ENCODE measurements at regions not wholly inside any gene's neighbourhood (a gene's known extent, or its start where the extent isn't known, plus 50 kb on each side); places are given as distances from the start of the nearest gene placed in this dataset.
A peak's percentile ranks its signal among the peaks of the same experiment; 100 is the strongest.
"Not testable (repeated sequence)": the region's sequence is repeated elsewhere in the genome, so short reads cannot be mapped to it uniquely, and the experiment has no call there.

DNA sequence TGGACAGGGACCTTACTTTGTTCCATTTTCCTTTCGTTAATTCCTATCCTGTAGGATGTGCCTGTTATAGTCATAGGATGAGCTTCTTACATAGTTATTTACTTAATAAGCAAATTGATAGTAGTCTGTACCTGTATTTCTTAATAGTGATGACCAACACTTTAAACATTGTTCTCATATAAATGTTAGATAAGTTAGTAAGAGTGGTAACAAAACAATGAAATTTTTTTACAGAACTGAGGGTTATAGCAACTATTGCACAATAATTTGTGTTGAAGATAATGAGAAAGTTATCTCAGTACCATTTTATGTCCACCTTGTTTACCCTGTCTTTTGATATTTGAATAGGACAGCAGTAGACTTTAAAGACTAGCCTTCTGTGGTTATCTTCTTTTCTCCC lies 162.9 kb upstream of the ELL2 start:
- no peak for DNase-seq

DNA sequence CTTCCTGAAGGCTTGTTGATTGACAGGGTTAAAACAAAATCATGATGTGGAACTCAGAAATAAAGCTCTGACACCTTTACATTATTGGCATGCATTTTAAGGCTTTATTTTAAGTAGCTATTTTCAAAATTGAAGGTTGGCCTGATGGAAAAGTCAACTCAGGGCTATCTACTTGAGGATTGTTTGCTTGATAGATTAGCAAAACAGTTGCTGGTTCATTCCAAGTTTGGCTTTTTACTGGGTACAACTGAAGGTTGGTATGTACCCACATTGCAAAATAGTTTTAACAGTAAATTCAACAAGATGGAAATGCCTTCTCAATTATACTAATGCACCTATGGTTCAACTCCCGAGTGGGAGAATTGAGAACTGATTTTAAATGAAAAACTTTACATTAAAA lies 161.8 kb upstream of the ELL2 start:
- DNase-seq: no peak

DNA sequence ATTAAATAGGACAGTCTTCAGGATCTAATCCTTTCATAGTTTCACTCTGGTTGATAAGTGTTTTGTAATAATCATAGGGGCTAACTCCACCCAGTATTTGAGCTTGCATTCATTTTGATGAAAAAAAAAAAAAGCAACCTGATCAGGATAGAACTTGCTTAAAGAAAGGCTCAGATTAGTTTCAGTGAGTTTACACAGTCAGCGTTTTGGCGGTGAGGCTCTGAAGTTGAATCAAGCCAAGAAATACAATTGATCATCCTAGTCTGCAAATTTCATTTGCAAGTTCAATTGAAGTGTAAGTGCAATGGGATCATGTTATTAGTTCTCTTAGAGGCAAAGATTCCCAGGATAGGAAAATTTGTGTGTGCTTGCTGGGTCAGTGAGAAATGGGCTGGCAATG lies 159.7 kb upstream of the ELL2 start:
- no peak for DNase-seq

DNA sequence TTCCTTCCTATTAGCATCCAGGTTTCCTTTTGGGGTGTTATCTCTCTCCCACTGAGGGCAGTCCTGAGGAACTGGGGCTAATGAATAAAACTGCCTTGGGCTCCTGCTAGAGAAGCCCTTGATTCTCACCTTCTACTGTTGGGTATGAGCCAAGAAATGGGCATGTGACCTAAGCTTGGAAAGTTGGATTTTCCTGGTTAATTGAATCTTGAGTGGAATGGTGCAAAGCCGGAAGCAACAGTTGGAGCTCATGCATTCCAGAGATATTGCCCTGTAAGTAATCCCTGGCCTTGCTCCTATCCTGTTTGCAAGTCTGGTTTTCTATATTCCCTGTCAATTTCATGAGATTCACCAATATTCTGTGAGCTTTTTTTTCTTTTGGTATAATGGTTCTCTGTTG lies 158.5 kb upstream of the ELL2 start:
- no peak for DNase-seq

DNA sequence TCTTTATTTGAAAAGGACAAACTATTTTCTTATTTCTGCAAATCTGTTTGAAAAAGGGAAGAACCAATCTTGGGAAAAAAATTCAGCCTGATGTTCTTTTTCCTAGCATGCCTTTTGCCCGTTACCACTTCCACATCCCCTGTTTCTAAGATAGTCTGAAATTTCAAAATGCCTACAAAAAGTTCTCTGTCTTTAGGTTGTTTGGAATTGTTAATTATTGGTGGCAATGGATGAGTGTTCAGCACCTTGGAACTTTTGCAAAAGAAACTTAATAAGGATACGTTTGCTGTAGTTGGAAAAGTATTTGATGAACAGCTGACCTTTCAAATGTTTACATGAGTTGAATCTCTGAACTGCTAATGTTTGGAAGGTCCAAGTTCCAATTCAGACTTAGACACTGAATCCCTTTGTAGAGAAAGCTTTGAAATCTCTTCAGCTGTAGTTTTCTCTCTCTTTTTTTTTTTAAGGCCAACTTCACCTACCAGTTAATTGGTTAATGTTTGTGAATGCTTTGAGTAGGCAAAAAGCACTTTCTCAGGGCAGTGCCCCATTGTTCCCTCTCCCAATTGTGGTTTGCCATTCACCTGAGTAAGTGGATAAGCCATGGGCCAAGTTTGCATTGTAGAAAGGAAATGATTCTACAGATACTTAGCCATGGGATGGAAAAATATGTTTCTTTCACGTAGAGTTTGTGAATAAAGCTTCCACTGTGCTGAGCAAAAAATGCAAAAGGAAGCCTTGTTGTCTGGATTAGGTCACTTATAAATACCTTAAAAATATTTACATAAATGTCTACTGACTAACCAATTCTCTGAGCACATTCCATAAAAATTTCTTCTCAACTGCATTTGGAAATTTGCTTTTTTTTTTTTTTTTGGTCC lies 156.4 kb upstream of the ELL2 start:
- no peak for DNase-seq

DNA sequence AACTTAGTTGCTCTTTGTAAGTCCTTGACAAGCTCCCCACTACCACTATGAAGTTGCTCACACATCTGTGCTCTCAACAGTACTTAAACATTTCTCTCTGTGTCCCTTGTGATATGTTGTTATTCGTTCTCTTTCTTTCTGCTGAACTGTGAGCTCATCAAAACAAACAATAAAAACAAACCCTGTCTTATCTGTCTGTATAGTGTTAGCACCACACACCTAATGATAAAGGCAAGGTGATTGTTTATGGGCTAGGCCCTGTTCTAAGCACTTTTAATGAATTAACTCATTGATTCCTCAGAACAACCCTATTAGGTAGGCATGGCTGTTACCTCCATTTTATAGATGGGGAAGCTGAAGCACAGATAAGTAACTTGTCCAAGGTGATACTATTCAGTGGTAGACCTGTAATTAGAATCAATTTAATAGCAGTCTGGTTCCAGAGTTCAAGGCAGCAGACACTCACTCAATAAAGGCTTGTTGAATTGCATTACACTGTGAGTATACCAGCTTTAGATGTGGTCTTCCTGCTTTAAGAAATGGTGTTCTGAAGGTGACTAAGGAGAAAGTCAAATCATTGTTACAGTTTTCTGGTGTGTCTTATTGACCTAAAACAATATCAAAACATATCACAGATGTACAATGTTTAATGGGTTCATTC lies 153.6 kb upstream of the ELL2 start:
- DNase-seq: no peak

DNA sequence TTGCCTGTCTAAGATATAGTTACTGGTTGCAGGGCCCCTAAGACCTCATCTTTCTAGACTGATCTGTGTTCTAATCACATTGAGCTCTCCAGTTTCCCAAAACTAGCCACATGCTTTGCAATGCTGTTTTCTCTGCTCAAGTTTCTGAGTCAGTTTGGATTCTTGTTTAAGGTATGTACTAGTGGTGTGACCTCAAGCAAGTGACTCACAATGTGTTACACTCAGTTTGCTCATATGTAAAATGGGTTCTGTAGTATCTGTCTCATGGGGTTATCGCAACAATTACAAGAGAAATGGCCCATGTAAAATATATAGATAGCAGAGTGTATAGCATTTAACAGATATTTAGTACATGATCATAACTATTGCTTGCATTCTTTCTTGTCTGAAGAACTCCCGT lies 153.1 kb upstream of the ELL2 start:
- no peak for DNase-seq

DNA sequence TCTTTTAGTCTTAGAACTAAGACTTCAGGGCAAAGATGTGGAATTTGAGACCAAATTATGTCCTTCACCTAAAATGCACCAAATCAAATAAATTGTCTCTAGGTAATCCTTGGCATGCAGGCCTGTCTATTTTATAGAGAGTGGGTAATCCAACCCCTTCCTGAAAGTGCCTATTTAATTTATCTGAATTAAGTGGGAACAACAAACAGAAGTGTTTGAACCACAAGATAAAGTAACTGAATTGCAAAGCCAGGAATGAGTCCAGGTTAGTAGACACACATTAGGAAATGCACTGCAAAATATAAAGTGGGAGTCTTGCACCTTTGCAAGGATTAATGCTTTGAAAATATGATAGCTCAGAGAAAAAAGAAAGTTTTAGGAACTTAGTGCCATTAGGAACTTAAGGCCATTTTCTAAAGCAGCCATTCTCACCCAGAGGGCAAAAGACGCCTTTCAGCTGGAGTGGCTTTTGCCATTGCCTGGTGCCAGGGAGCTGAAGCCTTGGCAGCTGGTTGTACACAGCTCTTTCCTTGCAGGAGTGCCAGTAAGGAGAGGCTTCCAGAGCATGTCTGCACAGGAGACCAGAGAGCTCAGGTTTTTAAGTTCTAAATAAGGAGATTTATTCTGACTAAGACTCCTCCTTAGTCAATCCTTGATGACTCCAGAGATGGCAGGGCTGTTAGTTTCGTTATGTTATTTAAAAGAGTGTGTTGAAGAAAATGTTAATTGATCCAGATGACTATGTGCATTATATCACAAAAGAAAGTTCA lies 151.7 kb upstream of the ELL2 start:
- DNase-seq: no peak

DNA sequence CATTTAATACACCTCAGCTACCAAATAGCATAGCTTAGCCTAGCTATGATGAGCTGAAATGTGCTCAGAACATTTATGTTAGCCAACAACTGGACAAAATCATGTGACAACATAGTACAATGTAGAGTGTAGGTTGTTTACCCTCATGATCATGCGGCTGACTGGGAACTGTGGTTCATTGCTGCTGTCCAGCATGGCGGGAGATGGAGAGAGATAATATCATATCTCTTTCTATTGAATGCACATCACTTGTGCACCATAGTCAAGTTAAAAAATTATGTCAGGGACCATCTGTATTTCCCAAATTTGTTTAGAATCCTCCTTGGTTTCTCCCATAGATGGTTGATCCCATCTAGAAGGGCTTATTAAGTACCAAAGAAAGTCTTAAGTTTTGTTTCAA lies 151.1 kb upstream of the ELL2 start:
- no peak for DNase-seq

DNA sequence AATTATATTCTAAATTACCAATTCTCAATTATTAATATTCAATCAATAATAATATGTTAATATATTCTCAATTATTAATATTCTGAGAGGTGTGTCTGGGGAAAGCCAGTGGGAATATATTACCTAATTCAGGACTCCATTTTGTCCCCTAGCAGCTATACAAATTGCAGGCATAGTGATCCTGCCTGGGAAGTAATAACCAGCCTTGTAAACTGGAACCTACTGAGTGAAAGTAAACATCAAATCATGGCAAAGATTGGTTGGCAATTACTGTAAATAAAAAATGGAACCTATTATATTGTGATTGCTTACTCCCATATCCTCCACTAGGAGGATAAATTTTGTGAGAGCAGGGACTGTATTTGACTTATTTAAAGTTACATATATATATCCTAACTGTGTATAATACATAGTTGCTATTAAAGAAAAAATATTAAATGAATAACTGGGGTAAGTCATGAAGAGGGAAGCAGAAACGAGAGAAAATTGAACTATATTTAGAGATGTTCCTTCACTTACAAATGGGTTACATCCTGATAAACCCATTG lies 150.5 kb upstream of the ELL2 start:
- peak; percentile 3 for DNase-seq

DNA sequence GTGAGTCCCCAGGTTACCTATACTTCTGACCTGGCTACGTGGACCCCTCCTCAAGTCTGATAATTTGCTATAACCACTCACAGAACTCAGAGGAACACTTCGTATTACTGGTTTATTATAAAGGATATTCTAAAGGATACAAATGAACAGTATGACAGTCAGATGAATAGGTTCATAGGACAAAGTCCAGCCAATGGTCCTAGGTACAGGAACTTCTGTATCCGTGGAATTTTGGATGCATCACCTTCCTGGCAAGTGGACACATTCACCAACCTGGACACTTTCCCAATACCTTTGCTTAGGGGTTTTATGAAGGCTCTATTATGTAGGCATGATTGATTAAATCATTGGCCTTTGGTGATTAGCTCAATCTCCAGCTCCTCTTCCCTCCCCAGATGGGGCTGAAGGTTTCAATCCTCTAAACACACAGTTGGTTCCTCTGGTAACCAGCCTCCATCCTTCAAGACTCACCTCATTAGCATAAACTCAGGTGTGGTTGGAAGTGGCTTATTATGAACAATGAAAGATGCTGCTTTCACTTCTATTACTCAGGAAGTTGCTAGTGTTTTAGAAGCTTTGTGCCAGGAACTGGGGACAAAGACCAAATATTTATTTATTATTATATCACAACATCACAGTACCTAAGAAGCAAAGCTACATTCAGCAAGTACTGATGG lies 149.6 kb upstream of the ELL2 start:
- no peak for DNase-seq

DNA sequence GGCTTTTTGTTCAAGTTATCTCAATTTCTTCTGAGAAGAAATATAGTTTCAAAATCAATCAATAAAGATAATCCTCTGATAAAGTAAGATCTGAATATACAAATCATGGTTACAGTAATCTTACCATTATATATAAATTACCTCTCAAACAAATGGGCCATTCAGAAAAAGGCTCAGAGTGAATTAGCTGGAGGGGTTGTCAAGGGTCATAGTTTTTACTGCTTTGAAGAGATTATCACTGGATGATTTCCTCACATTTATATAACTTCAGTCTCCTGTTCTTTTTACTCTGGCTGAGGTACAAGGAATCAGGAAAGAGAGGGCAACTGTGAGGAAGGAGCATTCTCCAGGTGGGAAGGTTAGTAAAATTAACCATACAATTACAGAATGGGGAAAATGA lies 148.6 kb upstream of the ELL2 start:
- DNase-seq: no peak

DNA sequence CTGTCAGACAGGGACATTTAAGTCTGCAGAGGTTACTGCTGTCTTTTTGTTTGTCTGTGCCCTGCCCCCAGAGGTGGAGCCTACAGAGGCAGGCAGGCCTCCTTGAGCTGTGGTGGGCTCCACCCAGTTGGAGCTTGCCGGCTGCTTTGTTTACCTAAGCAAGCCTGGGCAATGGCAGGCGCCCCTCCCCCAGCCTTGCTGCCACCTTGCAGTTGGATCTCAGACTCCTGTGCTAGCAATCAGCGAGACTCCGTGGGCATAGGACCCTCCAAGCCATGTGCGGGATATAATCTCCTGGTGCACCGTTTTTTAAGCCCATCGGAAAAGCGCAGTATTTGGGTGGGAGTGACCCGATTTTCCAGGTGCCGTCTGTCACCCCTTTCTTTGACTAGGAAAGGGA lies 147.0 kb upstream of the ELL2 start:
- not testable (repeated sequence) for DNase-seq

DNA sequence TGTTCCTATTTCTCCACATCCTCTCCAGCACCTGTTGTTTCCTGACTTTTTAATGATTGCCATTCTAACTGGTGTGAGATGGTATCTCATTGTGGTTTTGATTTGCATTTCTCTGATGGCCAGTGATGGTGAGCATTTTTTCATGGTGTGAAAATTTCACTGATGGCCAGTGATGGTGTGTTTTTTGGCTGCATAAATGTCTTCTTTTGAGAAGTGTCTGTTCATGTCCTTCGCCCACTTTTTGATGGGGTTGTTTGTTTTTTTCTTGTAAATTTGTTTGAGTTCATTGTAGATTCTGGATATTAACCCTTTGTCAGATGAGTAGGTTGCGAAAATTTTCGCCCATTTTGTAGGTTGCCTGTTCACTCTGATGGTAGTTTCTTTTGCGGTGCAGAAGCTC lies 142.2 kb upstream of the ELL2 start:
- not testable (repeated sequence) for DNase-seq

DNA sequence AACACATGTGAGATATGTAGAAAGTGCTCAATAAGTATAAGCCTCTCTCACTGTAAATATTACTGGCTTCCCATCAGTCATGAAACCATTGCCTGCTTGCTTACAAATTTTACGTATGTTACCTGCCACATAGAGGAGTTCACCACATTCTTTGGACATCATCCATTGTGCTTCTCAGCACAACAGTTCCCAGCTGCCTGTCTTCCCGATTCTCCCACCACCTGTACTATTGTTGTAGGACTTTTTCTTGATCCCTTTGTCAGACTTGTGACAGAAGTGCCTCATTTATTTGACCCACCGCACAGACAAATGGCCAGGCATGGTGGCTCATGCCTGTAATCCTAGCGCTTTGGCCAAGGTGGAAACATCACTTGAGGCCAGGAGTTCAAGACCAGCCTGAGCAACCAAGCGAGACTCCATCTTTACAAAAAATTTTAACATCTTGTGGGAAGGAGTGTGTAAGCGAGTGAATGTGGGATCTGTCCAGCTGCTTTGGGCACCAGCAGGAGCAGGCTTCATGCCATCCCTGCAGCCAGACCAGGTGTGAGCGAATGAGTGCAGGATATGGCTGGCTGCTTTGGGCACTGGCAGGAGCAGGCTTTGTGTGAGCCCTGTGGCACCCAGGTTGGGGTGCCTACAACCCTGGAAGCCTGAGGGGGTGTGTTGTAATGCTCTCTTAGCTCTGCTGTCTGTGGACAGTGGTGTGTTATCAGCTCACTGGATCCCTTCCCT lies 139.9 kb upstream of the ELL2 start:
- no peak for DNase-seq

DNA sequence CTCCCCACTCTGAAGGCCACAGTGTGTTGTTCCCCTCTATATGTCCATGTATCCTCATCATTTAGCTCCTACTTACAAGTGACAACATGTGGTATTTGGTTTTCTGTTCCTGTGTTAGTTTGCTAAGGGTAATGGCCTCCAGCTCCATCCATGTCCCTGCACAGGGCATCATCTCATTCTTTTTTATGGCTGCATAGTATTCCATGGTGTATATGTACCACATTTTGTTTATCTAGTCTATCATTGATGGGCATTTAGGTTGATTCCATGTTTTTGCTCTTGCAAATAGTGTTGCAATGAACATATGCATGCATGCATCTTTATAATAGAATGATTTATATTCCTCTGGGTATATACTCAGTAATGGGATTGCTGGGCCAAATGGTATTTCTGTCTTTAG lies 135.8 kb upstream of the ELL2 start:
- DNase-seq: not testable (repeated sequence)

DNA sequence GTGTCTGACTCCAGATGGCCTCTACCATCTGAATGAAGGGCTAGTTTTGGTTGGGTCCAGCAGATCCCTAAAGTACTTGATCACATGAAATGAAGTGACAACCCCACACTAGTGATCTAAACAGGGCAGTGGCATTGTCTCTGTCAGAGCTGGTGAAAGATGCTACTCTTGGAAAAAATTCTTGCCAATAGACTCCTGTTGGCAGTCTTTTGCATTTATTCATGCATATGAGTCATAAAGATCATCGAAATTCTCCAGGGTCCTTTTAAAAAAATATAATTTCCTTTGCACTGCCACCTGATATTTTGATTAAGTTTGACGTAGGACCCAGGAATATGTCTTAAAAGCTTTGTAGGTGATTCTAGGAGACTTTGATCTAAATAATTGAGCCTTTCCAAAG lies 135.1 kb upstream of the ELL2 start:
- no peak for DNase-seq

DNA sequence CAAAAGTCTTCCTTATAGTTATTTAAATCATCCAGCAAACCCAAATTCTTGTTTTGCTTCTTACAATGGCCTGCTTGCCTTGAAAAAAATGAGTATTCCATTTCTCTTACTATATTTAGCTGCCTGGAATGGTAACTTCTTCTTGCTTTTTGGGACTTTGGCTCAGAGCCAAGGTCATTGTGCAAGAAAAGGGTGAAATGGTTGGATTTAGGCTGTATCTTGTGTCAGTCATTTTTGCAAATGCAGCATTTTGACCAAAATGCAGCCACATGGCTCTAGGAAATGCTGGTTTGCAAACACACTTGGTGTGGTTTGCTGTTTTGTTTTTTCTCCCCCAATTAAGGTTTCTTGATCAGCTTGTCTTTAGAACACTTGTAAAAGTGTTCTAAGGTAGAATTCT lies 133.3 kb upstream of the ELL2 start:
- no peak for DNase-seq

DNA sequence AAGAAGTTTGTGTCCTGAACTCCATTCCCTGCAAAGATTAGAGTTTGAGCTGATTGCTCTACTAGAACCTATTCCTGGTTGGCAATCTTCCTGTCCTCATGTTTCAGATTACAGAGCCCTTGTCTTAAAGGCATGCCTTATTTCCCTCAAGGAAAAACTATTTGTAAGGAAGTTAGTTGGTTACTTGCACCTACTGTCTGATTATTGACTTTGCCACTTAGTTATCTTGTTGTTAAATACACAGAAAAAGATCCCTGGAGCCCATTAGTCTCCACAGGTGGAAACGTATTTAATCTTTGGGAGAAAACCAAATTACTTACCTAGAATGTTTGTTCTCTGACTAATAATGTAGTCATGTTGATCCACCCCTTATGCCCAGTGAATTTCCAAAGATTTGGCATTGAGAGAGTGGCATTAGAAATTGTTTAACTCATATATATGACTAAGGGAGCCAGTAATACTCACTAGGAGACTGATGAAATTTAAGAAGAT lies 132.3 kb upstream of the ELL2 start:
- DNase-seq: no peak

DNA sequence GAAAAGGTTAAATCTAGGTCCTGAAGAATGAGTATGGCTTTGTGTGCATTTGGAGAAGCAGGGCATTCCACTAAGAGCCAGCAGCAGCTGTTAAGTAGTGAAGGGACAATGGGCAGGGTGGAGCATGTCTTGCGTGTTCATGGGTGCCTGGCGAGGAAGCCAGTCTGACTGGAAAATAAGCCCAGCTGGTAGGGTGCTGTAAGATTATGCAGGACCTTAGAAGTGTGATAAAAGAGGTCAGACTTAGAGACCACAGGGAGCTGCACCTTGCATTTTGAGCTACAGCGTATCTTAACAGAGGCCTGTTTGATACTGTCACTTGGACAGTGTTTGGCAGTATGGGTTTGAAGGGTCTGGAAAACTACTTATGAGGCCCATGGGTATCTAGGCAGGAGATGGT lies 131.7 kb upstream of the ELL2 start:
- no peak for DNase-seq

DNA sequence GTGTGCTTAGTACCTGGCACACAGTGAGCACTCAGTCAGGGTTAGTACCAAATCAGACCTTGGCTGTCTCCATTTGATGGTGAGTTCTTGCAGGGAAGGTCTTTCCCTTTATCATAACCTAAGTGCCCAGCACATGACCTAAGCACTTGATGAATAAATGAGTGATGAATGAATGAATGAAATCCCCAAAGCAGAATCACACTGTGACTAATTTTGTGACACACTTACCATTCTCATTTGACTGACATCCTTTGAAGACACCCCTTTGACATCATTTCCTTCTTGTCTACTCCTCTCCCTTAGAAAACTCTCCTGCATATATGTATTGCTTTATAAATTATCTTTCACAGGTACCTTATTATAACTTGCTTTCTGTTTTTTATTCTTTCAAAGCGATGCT lies 130.2 kb upstream of the ELL2 start:
- no peak for DNase-seq

DNA sequence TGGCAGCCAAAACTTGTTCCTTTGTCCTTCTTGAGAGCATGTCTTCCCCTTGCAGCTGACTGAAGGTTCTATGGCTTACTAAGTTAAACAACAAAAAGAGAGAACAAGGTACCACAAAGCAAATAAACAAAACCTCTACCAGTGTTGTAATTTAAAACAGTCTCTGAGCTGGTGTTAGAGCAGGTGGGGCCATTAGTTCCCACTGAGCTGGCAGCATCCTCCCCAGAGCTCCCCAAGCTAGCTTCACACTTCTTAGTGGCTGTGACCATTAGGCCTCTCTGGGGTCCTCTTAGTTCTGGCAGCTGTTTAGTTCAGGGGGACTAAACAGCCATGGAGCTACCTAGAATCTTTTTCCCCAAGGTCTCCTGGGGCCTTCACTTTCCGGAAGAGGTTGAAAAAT lies 128.6 kb upstream of the ELL2 start:
- DNase-seq: no peak
